Skeletal muscle satellite cell (primary cell): ENCODE measurements at regions not wholly inside any gene's neighbourhood (a gene's known extent, or its start where the extent isn't known, plus 50 kb on each side); places are given as distances from the start of the nearest gene placed in this dataset.
A peak's percentile ranks its signal among the peaks of the same experiment; 100 is the strongest.
"Not testable (repeated sequence)": the region's sequence is repeated elsewhere in the genome, so short reads cannot be mapped to it uniquely, and the experiment has no call there.

Source experiments
- H3K27me3 ChIP-seq: 2 replicates; pipeline ENCODE4 v1.7.0; 2013; ENCODE audit warnings: low read length; ENCODE audit not compliant: control insufficient read depth, insufficient read depth
- H3K36me3 ChIP-seq: 2 replicates; pipeline ENCODE4 v1.7.0; 2013; ENCODE audit warnings: mild to moderate bottlenecking, control low read depth, low read length; ENCODE audit not compliant: insufficient read depth
- H3K4me1 ChIP-seq: 2 replicates; pipeline ENCODE4 v1.7.0; 2013; ENCODE audit warnings: low read length; ENCODE audit not compliant: control insufficient read depth, insufficient read depth
- H3K4me2 ChIP-seq: 2 replicates; pipeline ENCODE4 v1.7.0; 2013; ENCODE audit warnings: mild to moderate bottlenecking, low read length
- H3K4me3 ChIP-seq: 2 replicates; pipeline ENCODE4 v1.7.0; 2013; ENCODE audit warnings: low read length
- H3K9ac ChIP-seq: 2 replicates; pipeline ENCODE4 v1.7.0; 2013; ENCODE audit warnings: mild to moderate bottlenecking, low read depth, low read length, moderate library complexity
- H3K9me3 ChIP-seq: replicated peaks from 2 replicates; pipeline ENCODE4 v1.7.0; 2013; ENCODE audit warnings: mild to moderate bottlenecking, control low read depth, low read length

GRCh38 chr6:6752129-6752528 lies 163.6 kb downstream of the LY86 start:
- H3K4me1 ChIP-seq: peaks cover 39% of the 10 kb centered on the region

GRCh38 chr6:6753301-6753700 lies 164.8 kb downstream of the LY86 start:
- Histone ChIP-seq H3K4me2 (no peak overlapping the region), H3K27me3 (peaks cover 4% of the 10 kb centered on the region), H3K36me3 (no peaks in the 10 kb centered on the region), H3K4me3 (no peak overlapping the region), H3K4me1 (peaks cover 34% of the 10 kb centered on the region), H3K9ac (no peak overlapping the region), H3K9me3 (no peaks in the 10 kb centered on the region)

More at GRCh38 chr6:6752129-6752528, 163.6 kb downstream of the LY86 start:
- Histone ChIP-seq H3K36me3 (no peaks in the 10 kb centered on the region), H3K9ac (no peak overlapping the region), H3K4me3 (peak overlapping the region; percentile 38), H3K27me3 (peaks cover 13% of the 10 kb centered on the region), H3K9me3 (no peaks in the 10 kb centered on the region), H3K4me2 (peak overlapping the region; percentile 74)

- no peaks in the 10 kb centered on the region for H3K36me3 ChIP-seq
- H3K4me1 ChIP-seq: peaks cover 8% of the 10 kb centered on the region
- no peak overlapping the region for H3K9ac ChIP-seq
- H3K4me3 ChIP-seq: no peak overlapping the region
- H3K27me3 ChIP-seq: no peaks in the 10 kb centered on the region
- H3K9me3 ChIP-seq: no peaks in the 10 kb centered on the region
- no peak overlapping the region for H3K4me2 ChIP-seq
Measured at GRCh38 chr6:6756526-6756925, 168.0 kb downstream of the LY86 start.

GRCh38 chr6:6758546-6758914 lies 170.0 kb downstream of the LY86 start:
- H3K27me3 ChIP-seq: no peaks in the 10 kb centered on the region
- H3K4me3 ChIP-seq: no peak overlapping the region
- H3K4me1 ChIP-seq: no peaks in the 10 kb centered on the region

GRCh38 chr6:6758915-6759654 lies 170.6 kb downstream of the LY86 start:
- H3K4me3 ChIP-seq: peak overlapping the region; percentile 23

More at GRCh38 chr6:6758546-6758914, 170.0 kb downstream of the LY86 start:
- Histone ChIP-seq H3K9me3 (no peaks in the 10 kb centered on the region), H3K9ac (no peak overlapping the region), H3K36me3 (no peaks in the 10 kb centered on the region), H3K4me2 (no peak overlapping the region)

GRCh38 chr6:6760002-6760401 lies 171.5 kb downstream of the LY86 start:
- H3K36me3 ChIP-seq: no peaks in the 10 kb centered on the region
- no peaks in the 10 kb centered on the region for H3K27me3 ChIP-seq
- no peaks in the 10 kb centered on the region for H3K9me3 ChIP-seq
- no peak overlapping the region for H3K9ac ChIP-seq
- no peaks in the 10 kb centered on the region for H3K4me1 ChIP-seq
- no peak overlapping the region for H3K4me3 ChIP-seq
- H3K4me2 ChIP-seq: no peak overlapping the region

More at GRCh38 chr6:6758915-6759654, 170.6 kb downstream of the LY86 start:
- Histone ChIP-seq H3K9ac (no peak overlapping the region), H3K9me3 (no peaks in the 10 kb centered on the region), H3K27me3 (no peaks in the 10 kb centered on the region), H3K36me3 (no peaks in the 10 kb centered on the region), H3K4me2 (peak overlapping the region; percentile 69), H3K4me1 (no peaks in the 10 kb centered on the region)

GRCh38 chr6:6762566-6762965 lies 174.0 kb downstream of the LY86 start:
- H3K27me3 ChIP-seq, H3K9ac ChIP-seq, H3K9me3 ChIP-seq, H3K36me3 ChIP-seq, H3K4me3 ChIP-seq, H3K4me1 ChIP-seq, H3K4me2 ChIP-seq: not testable (repeated sequence)

GRCh38 chr6:6764764-6765434 lies 176.4 kb downstream of the LY86 start:
- Histone ChIP-seq H3K4me3 (no peak overlapping the region), H3K27me3 (no peaks in the 10 kb centered on the region), H3K9me3 (no peaks in the 10 kb centered on the region), H3K4me1 (no peaks in the 10 kb centered on the region), H3K4me2 (no peak overlapping the region), H3K9ac (no peak overlapping the region), H3K36me3 (no peaks in the 10 kb centered on the region)

GRCh38 chr6:6766230-6766905 lies 177.8 kb downstream of the LY86 start:
- Histone ChIP-seq H3K9ac (no peak overlapping the region), H3K36me3 (no peaks in the 10 kb centered on the region), H3K4me2 (no peak overlapping the region), H3K9me3 (no peaks in the 10 kb centered on the region), H3K4me1 (no peaks in the 10 kb centered on the region), H3K27me3 (no peaks in the 10 kb centered on the region), H3K4me3 (no peak overlapping the region)

- H3K27me3 ChIP-seq: peaks cover 4% of the 10 kb centered on the region
- no peaks in the 10 kb centered on the region for H3K4me1 ChIP-seq
- no peak overlapping the region for H3K4me2 ChIP-seq
- no peak overlapping the region for H3K9ac ChIP-seq
- no peaks in the 10 kb centered on the region for H3K36me3 ChIP-seq
- H3K9me3 ChIP-seq: no peaks in the 10 kb centered on the region
- H3K4me3 ChIP-seq: no peak overlapping the region
Measured at GRCh38 chr6:6769466-6769865, 180.9 kb downstream of the LY86 start.

- Histone ChIP-seq H3K36me3 (no peaks in the 10 kb centered on the region), H3K4me3 (no peak overlapping the region), H3K4me2 (no peak overlapping the region), H3K9ac (no peak overlapping the region), H3K4me1 (no peaks in the 10 kb centered on the region), H3K27me3 (peaks cover 4% of the 10 kb centered on the region), H3K9me3 (no peaks in the 10 kb centered on the region)
Measured at GRCh38 chr6:6771224-6771945, 182.9 kb downstream of the LY86 start.
